C4-2B (cell line): ENCODE measurements at regions not wholly inside any gene's neighbourhood (a gene's known extent, or its start where the extent isn't known, plus 50 kb on each side); places are given as distances from the start of the nearest gene placed in this dataset.

Experiments used
- ZFX ChIP-seq: fragments of 450-650 bp; IDR thresholded peaks from 2 replicates; pipeline ENCODE4 v1.6.1; 2017
- TF ChIP-seq, protein P1 (sequence below): fragments of 450-650 bp; conservative IDR thresholded peaks from 2 replicates; pipeline ENCODE4 v1.5.1; 2017; ENCODE audit warnings: mild to moderate bottlenecking

DNA sequence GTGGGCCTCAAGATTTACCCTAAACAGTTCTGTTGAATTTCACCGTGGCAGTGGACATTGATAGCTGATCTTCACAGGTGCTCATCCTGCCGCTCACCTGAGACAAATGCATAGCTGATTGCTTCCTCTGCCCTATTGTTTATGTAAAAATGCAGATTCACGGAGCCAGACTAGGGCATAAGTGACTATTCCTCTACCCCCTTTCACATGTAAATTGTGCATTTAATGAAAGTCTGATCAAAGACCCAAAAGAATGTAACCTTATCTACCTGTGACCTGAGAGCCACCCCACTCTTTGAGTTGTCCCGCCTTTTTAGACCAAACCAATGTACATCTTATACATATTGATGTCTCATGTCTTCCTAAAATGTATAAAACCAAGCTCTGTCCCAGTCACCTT is 312.4 kb upstream of the CDH5 start:
- TF ChIP-seq, protein P1, sequence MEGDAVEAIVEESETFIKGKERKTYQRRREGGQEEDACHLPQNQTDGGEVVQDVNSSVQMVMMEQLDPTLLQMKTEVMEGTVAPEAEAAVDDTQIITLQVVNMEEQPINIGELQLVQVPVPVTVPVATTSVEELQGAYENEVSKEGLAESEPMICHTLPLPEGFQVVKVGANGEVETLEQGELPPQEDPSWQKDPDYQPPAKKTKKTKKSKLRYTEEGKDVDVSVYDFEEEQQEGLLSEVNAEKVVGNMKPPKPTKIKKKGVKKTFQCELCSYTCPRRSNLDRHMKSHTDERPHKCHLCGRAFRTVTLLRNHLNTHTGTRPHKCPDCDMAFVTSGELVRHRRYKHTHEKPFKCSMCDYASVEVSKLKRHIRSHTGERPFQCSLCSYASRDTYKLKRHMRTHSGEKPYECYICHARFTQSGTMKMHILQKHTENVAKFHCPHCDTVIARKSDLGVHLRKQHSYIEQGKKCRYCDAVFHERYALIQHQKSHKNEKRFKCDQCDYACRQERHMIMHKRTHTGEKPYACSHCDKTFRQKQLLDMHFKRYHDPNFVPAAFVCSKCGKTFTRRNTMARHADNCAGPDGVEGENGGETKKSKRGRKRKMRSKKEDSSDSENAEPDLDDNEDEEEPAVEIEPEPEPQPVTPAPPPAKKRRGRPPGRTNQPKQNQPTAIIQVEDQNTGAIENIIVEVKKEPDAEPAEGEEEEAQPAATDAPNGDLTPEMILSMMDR = no peak
- no peak for TF ChIP-seq ZFX
